ENCODE measurements at regions not wholly inside any gene's neighbourhood (a gene's known extent, or its start where the extent isn't known, plus 50 kb on each side); places are given as distances from the start of the nearest gene placed in this dataset.

DNA sequence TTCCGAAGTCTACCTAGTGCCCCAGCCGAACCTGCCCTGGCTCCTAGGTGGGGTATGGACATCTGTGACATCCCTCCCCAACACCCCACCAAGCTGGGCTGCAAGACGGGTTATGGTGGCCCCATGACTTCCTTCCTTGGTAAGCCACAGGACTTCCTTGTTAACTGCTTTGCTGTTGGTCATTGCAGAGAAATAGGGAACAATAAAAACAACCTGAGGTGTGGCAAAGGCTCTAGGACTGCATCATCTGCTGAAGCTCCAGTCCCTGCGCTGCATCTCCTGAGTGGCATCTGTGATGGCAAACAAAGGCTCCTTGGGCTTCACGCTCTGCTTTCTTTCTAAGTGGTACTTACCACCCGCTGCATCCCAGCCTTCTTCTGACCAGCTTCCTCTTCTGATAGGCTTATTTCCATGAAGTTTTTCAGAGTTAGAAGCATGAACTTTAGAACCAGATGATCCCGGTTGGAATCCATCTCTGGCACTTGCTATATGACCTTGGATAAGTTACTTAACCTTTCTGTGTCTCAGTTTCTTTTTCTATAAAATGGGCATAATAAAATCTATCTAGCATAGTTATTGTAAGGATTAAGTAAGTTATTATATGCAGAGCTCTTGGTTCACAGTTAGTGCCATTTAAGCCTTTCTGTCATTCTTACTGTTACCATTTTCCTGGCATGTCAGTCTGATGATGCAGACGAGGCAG is 216.8 kb downstream of the RPS24 start:
- TF ChIP-seq, protein P1, sequence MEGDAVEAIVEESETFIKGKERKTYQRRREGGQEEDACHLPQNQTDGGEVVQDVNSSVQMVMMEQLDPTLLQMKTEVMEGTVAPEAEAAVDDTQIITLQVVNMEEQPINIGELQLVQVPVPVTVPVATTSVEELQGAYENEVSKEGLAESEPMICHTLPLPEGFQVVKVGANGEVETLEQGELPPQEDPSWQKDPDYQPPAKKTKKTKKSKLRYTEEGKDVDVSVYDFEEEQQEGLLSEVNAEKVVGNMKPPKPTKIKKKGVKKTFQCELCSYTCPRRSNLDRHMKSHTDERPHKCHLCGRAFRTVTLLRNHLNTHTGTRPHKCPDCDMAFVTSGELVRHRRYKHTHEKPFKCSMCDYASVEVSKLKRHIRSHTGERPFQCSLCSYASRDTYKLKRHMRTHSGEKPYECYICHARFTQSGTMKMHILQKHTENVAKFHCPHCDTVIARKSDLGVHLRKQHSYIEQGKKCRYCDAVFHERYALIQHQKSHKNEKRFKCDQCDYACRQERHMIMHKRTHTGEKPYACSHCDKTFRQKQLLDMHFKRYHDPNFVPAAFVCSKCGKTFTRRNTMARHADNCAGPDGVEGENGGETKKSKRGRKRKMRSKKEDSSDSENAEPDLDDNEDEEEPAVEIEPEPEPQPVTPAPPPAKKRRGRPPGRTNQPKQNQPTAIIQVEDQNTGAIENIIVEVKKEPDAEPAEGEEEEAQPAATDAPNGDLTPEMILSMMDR (conservative IDR thresholded peaks at IDR 0.05; ENCODE audit: low read depth, low read length): no peak
- TF ChIP-seq EZH2 (IDR thresholded peaks at IDR 0.05; ENCODE audit: borderline replicate concordance, low read depth, low read length, poor library complexity, severe bottlenecking): no peak
